ENCODE measurements at regions not wholly inside any gene's neighbourhood (a gene's known extent, or its start where the extent isn't known, plus 50 kb on each side); places are given as distances from the start of the nearest gene placed in this dataset.

- POLR2A ChIA-PET = no interaction called here
- no peak for FAIRE-seq
- H3K36me3 ChIP-seq (ENCODE audit: control insufficient read depth, insufficient read depth, low read length) = no peaks in the 10 kb centered on the region
- H3K9me1 ChIP-seq (ENCODE audit: control insufficient read depth, insufficient read depth, low read length) = no peaks in the 10 kb centered on the region
- no peaks in the 10 kb centered on the region for H3K27me3 ChIP-seq (ENCODE audit: control insufficient read depth in 2 of 2, insufficient read depth in 2 of 2, low read length in 2 of 2)
- H2AFZ ChIP-seq (ENCODE audit: low read depth, low read length) = no peak overlapping the region
- in situ Hi-C loops (cut with MboI) = loop anchor here (10.0 kb wide), 1 partner anchor 1095 kb away; no protein-coding TSS in a partner anchor
- no peak overlapping the region for H3K4me3 ChIP-seq
- WGBS (ENCODE audit: insufficient coverage, low coverage, missing lambda C conversion rate) = 1% methylated on average over 5 of the region's 5 CpGs
- H4K20me1 ChIP-seq (replicated peaks; ENCODE audit: control insufficient read depth, insufficient read depth, low read length) = no peaks in the 10 kb centered on the region
- no peaks in the 10 kb centered on the region for H3K79me2 ChIP-seq (ENCODE audit: control insufficient read depth, insufficient read depth, low read length)
- no peak for TF ChIP-seq ZNF121 (CRISPR knock-in tag; conservative IDR thresholded peaks at IDR 0.05)
- peak; percentile 48 to 67 for TF ChIP-seq RAD21 (CRISPR knock-in tag; conservative IDR thresholded peaks at IDR 0.05 in 1 of 2, IDR thresholded peaks at IDR 0.05 in 1 of 2)
- no peak for TF ChIP-seq ZBTB17 (CRISPR knock-in tag; IDR thresholded peaks at IDR 0.05)
- peak in 1 of 3 experiments; percentile 36; a peak in 2 of 6 replicates for TF ChIP-seq CTCF (IDR thresholded peaks at IDR 0.05 in 2 of 3, conservative IDR thresholded peaks at IDR 0.05 in 1 of 3; ENCODE audit: insufficient read depth in 2 of 3, low read depth in 1 of 3, low read length in 3 of 3)
- TF ChIP-seq EZH2 (IDR thresholded peaks at IDR 0.05; ENCODE audit: borderline replicate concordance, low read depth, low read length) = no peak
- TF ChIP-seq, protein P1, sequence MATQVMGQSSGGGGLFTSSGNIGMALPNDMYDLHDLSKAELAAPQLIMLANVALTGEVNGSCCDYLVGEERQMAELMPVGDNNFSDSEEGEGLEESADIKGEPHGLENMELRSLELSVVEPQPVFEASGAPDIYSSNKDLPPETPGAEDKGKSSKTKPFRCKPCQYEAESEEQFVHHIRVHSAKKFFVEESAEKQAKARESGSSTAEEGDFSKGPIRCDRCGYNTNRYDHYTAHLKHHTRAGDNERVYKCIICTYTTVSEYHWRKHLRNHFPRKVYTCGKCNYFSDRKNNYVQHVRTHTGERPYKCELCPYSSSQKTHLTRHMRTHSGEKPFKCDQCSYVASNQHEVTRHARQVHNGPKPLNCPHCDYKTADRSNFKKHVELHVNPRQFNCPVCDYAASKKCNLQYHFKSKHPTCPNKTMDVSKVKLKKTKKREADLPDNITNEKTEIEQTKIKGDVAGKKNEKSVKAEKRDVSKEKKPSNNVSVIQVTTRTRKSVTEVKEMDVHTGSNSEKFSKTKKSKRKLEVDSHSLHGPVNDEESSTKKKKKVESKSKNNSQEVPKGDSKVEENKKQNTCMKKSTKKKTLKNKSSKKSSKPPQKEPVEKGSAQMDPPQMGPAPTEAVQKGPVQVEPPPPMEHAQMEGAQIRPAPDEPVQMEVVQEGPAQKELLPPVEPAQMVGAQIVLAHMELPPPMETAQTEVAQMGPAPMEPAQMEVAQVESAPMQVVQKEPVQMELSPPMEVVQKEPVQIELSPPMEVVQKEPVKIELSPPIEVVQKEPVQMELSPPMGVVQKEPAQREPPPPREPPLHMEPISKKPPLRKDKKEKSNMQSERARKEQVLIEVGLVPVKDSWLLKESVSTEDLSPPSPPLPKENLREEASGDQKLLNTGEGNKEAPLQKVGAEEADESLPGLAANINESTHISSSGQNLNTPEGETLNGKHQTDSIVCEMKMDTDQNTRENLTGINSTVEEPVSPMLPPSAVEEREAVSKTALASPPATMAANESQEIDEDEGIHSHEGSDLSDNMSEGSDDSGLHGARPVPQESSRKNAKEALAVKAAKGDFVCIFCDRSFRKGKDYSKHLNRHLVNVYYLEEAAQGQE (IDR thresholded peaks at IDR 0.05; ENCODE audit: borderline replicate concordance) = peak; percentile 11; the same call in 1 of the 2 replicates
- TF ChIP-seq, protein P1 (CRISPR knock-in tag; IDR thresholded peaks at IDR 0.05; ENCODE audit: low read depth) = no peak
- no peaks in the 10 kb centered on the region for H3K4me1 ChIP-seq (replicated peaks in 1 of 2; ENCODE audit: control insufficient read depth in 2 of 2, insufficient read depth in 2 of 2, low read length in 2 of 2)
- no peak for ATAC-seq
- peak in 2 of 4 experiments; percentile 4 to 21 for DNase-seq (ENCODE audit: extremely low read depth in 1 of 4, low spot score in 3 of 4)
- no TSS peak for BruUV-seq (replicated peaks)
- intact Hi-C loops (cut with micrococcal nuclease) = loop anchor here (5.0 kb wide), 1 partner anchor 1098 kb away; no protein-coding TSS in a partner anchor
- no peak overlapping the region for H3K27ac ChIP-seq (ENCODE audit: extremely low read depth, low read depth, low read length)
- CTCF ChIA-PET (ENCODE audit: low intra/inter-chr PET ratio) = interaction anchor here (0.6 kb wide), 1 partner anchor 1097 kb away, joined by 3 read pairs; no protein-coding TSS in a partner anchor
- H3K4me2 ChIP-seq (ENCODE audit: insufficient read depth, low read length) = no peak overlapping the region
- H3K9ac ChIP-seq (ENCODE audit: insufficient read depth in 1 of 2, low read depth in 2 of 2, low read length in 2 of 2) = no peak overlapping the region
- no peaks in the 10 kb centered on the region for H3K9me3 ChIP-seq (replicated peaks; ENCODE audit: control insufficient read depth, insufficient read depth, low read depth, low read length)
Measured at GRCh38 chr14:62179367-62180018, 417.3 kb downstream of the SNAPC1 start.
